ENCODE measurements at regions not wholly inside any gene's neighbourhood (a gene's known extent, or its start where the extent isn't known, plus 50 kb on each side); places are given as distances from the start of the nearest gene placed in this dataset.

- H3K4me3 ChIP-seq (ENCODE audit: low read depth, low read length), result no peak overlapping the region
- DNase-seq (ENCODE audit: low read depth), result no peak
- TF ChIP-seq CTCF (IDR thresholded peaks at IDR 0.05; ENCODE audit: low read depth, low read length), result no peak
- no peak for TF ChIP-seq POLR2A (IDR thresholded peaks at IDR 0.05; ENCODE audit: extremely low read depth, insufficient read length)
- TF ChIP-seq MYC (IDR thresholded peaks at IDR 0.05; ENCODE audit: low read depth, low read length), result no peak
- no peak for TF ChIP-seq MAX (IDR thresholded peaks at IDR 0.05; ENCODE audit: low read depth, low read length)
Observed at GRCh38 chr13:71137101-71137500, 729.9 kb downstream of the DACH1 start.

GRCh38 chr13:71124230-71124629 is 742.8 kb downstream of the DACH1 start:
- DNase-seq (ENCODE audit: low read depth), result no peak
- no peak overlapping the region for H3K4me3 ChIP-seq (ENCODE audit: low read depth, low read length)
- TF ChIP-seq MAX (IDR thresholded peaks at IDR 0.05; ENCODE audit: low read depth, low read length) (no peak), MYC (IDR thresholded peaks at IDR 0.05; ENCODE audit: low read depth, low read length) (no peak), POLR2A (IDR thresholded peaks at IDR 0.05; ENCODE audit: extremely low read depth, insufficient read length) (no peak), CTCF (IDR thresholded peaks at IDR 0.05; ENCODE audit: low read depth, low read length) (no peak)

GRCh38 chr13:71118779-71119364 is 748.1 kb downstream of the DACH1 start:
- no peak overlapping the region for H3K4me3 ChIP-seq (ENCODE audit: low read depth, low read length)
- TF ChIP-seq MYC (IDR thresholded peaks at IDR 0.05; ENCODE audit: low read depth, low read length) (no peak), POLR2A (IDR thresholded peaks at IDR 0.05; ENCODE audit: extremely low read depth, insufficient read length) (no peak), CTCF (IDR thresholded peaks at IDR 0.05; ENCODE audit: low read depth, low read length) (no peak), MAX (IDR thresholded peaks at IDR 0.05; ENCODE audit: low read depth, low read length) (no peak)
- no peak for DNase-seq (ENCODE audit: low read depth)

- no peak for DNase-seq (ENCODE audit: low read depth)
- no peak overlapping the region for H3K4me3 ChIP-seq (ENCODE audit: low read depth, low read length)
- TF ChIP-seq CTCF (IDR thresholded peaks at IDR 0.05; ENCODE audit: low read depth, low read length) (no peak), POLR2A (IDR thresholded peaks at IDR 0.05; ENCODE audit: extremely low read depth, insufficient read length) (no peak), MYC (IDR thresholded peaks at IDR 0.05; ENCODE audit: low read depth, low read length) (no peak), MAX (IDR thresholded peaks at IDR 0.05; ENCODE audit: low read depth, low read length) (no peak)
Observed at GRCh38 chr13:71117920-71118319, 749.1 kb downstream of the DACH1 start.

GRCh38 chr13:71115301-71115700 is 751.7 kb downstream of the DACH1 start:
- H3K4me3 ChIP-seq (ENCODE audit: low read depth, low read length), result no peak overlapping the region
- TF ChIP-seq MAX (IDR thresholded peaks at IDR 0.05; ENCODE audit: low read depth, low read length) (no peak), CTCF (IDR thresholded peaks at IDR 0.05; ENCODE audit: low read depth, low read length) (no peak), MYC (IDR thresholded peaks at IDR 0.05; ENCODE audit: low read depth, low read length) (no peak)
- no peak for DNase-seq (ENCODE audit: low read depth)

All from NB4 (cell line).